Transverse colon (tissue), 4 donors: ENCODE measurements at regions not wholly inside any gene's neighbourhood (a gene's known extent, or its start where the extent isn't known, plus 50 kb on each side); places are given as distances from the start of the nearest gene placed in this dataset.

Experiments
- EP300 ChIP-seq: sonication (generic); formaldehyde crosslinking; IDR thresholded peaks from one replicate; pipeline ENCODE4 v1.6.1; 2017; ENCODE audit warnings: antibody characterized with exemption, low read depth
- POLR2A ChIP-seq: fragments of 450-650 bp; IDR thresholded peaks from one replicate; pipeline ENCODE4 v1.6.1; 2016; ENCODE audit warnings: antibody characterized with exemption, mild to moderate bottlenecking, moderate library complexity
- POLR2AphosphoS5 ChIP-seq, 3 donors: sonication (generic); formaldehyde crosslinking; IDR thresholded peaks; one replicate each; pipeline ENCODE4 v1.6.1; 2016; ENCODE audit warnings: antibody characterized with exemption in 3 of 3
- TF ChIP-seq, protein P1 (sequence below), 5 experiments: fragments of 200-600 bp in 3 of 5; fragments of 450-650 bp in 2 of 5; sonication (generic) in 3 of 5; IDR thresholded peaks; 1 replicate in 2 of 5; 2 replicates in 3 of 5; pipeline ENCODE4 v1.5.1; 2016 to 2017; ENCODE audit warnings: antibody characterized with exemption in 5 of 5, inconsistent platforms in 3 of 5, mild to moderate bottlenecking in 2 of 5, moderate library complexity in 1 of 5

DNA sequence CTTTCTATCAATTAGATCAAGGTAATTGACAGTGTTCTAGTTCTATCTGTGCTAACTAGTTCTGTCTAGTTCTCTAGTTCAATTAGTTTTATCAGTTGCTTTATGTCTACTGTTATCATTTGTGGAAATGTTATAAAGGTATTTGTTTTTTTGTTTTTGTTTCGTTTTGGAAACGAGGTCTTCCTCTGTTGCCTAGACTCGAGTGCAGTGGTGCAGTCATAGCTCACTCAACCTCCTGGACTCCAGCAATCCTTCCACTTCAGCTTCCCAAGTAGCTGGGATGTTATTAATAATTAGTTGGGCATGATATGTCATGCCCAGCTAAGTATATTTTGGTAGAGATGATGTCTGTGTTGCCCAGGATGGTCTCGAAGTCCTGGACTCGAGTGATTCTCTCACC lies 1682.8 kb upstream of the LRRTM1 start:
- TF ChIP-seq POLR2A (no peak), POLR2AphosphoS5 (IDR thresholded peaks at IDR 0.05) (no peak), EP300 (no peak)
- TF ChIP-seq, protein P1, sequence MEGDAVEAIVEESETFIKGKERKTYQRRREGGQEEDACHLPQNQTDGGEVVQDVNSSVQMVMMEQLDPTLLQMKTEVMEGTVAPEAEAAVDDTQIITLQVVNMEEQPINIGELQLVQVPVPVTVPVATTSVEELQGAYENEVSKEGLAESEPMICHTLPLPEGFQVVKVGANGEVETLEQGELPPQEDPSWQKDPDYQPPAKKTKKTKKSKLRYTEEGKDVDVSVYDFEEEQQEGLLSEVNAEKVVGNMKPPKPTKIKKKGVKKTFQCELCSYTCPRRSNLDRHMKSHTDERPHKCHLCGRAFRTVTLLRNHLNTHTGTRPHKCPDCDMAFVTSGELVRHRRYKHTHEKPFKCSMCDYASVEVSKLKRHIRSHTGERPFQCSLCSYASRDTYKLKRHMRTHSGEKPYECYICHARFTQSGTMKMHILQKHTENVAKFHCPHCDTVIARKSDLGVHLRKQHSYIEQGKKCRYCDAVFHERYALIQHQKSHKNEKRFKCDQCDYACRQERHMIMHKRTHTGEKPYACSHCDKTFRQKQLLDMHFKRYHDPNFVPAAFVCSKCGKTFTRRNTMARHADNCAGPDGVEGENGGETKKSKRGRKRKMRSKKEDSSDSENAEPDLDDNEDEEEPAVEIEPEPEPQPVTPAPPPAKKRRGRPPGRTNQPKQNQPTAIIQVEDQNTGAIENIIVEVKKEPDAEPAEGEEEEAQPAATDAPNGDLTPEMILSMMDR (IDR thresholded peaks at IDR 0.05) = no peak
